Endothelial cell (in vitro differentiated cells): ENCODE measurements at regions not wholly inside any gene's neighbourhood (a gene's known extent, or its start where the extent isn't known, plus 50 kb on each side); places are given as distances from the start of the nearest gene placed in this dataset.
"Not testable (repeated sequence)": the region's sequence is repeated elsewhere in the genome, so short reads cannot be mapped to it uniquely, and the experiment has no call there.

ENCODE experiments used
- DNase-seq: peaks from one replicate; pipeline ENCODE4 v3.0.0; 2021; ENCODE audit warnings: low spot score
- H3K27ac Mint-ChIP-seq: one replicate; pipeline ENCODE4 v1.8.0; 2021; ENCODE audit warnings: mixed read lengths, inconsistent platforms; ENCODE audit not compliant: unreplicated experiment
- H3K27me3 Mint-ChIP-seq: one replicate; pipeline ENCODE4 v1.8.0; 2021; ENCODE audit warnings: mild to moderate bottlenecking, moderate library complexity, mixed read lengths, inconsistent platforms; ENCODE audit not compliant: unreplicated experiment
- H3K36me3 Mint-ChIP-seq: one replicate; pipeline ENCODE4 v1.8.0; 2021; ENCODE audit warnings: mild to moderate bottlenecking, low read depth, mixed read lengths, inconsistent platforms; ENCODE audit not compliant: unreplicated experiment
- H3K4me1 Mint-ChIP-seq: one replicate; pipeline ENCODE4 v1.8.0; 2021; ENCODE audit warnings: mild to moderate bottlenecking, mixed read lengths, inconsistent platforms; ENCODE audit not compliant: unreplicated experiment
- H3K4me3 Mint-ChIP-seq: one replicate; pipeline ENCODE4 v1.8.0; 2021; ENCODE audit warnings: mild to moderate bottlenecking, mixed read lengths, inconsistent platforms; ENCODE audit not compliant: unreplicated experiment
- H3K9me3 Mint-ChIP-seq: one replicate; pipeline ENCODE4 v1.8.0; 2021; ENCODE audit warnings: mixed read lengths, inconsistent platforms; ENCODE audit not compliant: unreplicated experiment
- CTCF ChIP-seq: fragments of 200-600 bp; sonication (generic); IDR thresholded peaks from one replicate; pipeline ENCODE4 v1.5.0; 2021; ENCODE audit warnings: antibody characterized with exemption; ENCODE audit not compliant: unreplicated experiment

- Mint-ChIP-seq H3K27ac (no peak overlapping the region), H3K36me3 (no peaks in the 10 kb centered on the region), H3K4me3 (no peak overlapping the region), H3K9me3 (peaks cover 11% of the 10 kb centered on the region), H3K4me1 (no peaks in the 10 kb centered on the region), H3K27me3 (no peaks in the 10 kb centered on the region)
- no peak for DNase-seq
- no peak for TF ChIP-seq CTCF
These were observed 360.3 kb upstream of the KIF2B start for GRCh38 chr17:53462393-53462811.

DNA sequence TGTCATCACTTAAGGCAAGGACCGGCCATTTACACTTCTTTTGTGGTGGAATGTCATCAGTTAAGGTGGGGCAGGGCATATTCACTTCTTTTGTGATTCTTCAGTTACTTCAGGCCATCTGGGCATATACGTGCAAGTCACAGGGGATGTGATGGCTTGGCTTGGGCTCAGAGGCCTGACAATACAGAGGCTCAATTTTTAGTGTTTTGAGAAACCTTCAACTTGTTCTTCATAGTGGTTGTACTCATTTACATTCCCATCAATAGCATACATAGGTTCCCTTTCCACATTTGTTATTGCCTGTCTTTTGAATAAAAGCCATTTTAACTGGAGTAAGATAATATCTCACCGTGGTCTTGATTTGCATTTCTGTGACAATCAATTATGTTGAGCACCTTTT, 366.8 kb upstream of the KIF2B start:
- DNase-seq, H3K4me1 Mint-ChIP-seq, H3K27ac Mint-ChIP-seq, H3K4me3 Mint-ChIP-seq, H3K36me3 Mint-ChIP-seq, H3K27me3 Mint-ChIP-seq: not testable (repeated sequence)
- H3K9me3 Mint-ChIP-seq, result peaks cover 11% of the 10 kb centered on the region

- Mint-ChIP-seq H3K27me3 (no peaks in the 10 kb centered on the region), H3K9me3 (peaks cover 11% of the 10 kb centered on the region), H3K4me1 (no peaks in the 10 kb centered on the region), H3K27ac (no peak overlapping the region), H3K4me3 (no peak overlapping the region), H3K36me3 (no peaks in the 10 kb centered on the region)
- no peak for TF ChIP-seq CTCF
- no peak for DNase-seq
These were observed 368.4 kb upstream of the KIF2B start for GRCh38 chr17:53454337-53454736.

GRCh38 chr17:53449324-53449723, 373.4 kb upstream of the KIF2B start:
- no peak for DNase-seq
- TF ChIP-seq CTCF, result no peak
- Mint-ChIP-seq H3K36me3 (no peaks in the 10 kb centered on the region), H3K9me3 (no peaks in the 10 kb centered on the region), H3K27me3 (no peaks in the 10 kb centered on the region), H3K4me3 (no peak overlapping the region), H3K27ac (no peak overlapping the region), H3K4me1 (no peaks in the 10 kb centered on the region)

DNA sequence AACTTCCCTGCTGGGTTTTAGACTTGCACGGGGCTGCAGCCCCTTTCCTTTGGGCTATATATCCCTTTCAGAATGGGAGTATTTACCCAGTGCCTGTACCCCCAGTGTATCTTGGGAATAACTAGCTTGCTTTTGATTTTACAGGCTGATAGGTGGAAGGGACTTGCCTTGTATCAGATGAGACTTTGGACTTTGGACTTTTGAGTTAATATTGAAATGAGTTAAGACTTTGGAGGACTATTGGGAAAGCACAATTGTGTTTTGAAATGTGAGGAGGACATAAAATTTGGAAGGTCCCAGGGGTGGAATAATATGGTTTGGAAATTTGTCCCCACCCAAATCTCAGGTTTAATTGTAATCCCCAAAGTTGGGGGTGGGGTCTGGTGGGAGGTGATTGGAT, 393.8 kb upstream of the KIF2B start:
- no peaks in the 10 kb centered on the region for H3K36me3 Mint-ChIP-seq
- H3K27ac Mint-ChIP-seq, result no peak overlapping the region
- H3K9me3 Mint-ChIP-seq, result peaks cover 9% of the 10 kb centered on the region
- no peak overlapping the region for H3K4me3 Mint-ChIP-seq
- H3K27me3 Mint-ChIP-seq, result peaks cover 8% of the 10 kb centered on the region
- DNase-seq, result no peak
- no peak for TF ChIP-seq CTCF
- H3K4me1 Mint-ChIP-seq, result no peaks in the 10 kb centered on the region

DNA sequence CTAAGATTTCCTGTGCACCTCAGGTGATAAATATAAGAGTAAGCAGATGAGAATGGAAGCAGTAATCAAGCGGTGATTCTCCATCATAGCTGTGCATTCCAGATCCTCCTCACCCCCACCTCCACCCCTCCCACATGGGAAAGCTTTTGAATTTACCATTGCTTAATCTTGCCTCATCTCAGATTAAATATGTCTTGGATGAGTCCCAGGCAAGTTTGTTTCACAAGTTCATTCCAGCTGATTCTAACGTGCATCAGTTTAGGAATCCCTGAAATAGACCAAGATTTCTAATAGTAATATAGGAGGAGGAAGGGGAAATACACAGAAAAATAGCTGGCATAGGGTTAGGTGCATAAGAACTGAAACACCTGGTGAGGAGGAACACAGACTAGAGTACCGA, 396.2 kb upstream of the KIF2B start:
- no peak overlapping the region for H3K4me3 Mint-ChIP-seq
- no peak overlapping the region for H3K27ac Mint-ChIP-seq
- H3K9me3 Mint-ChIP-seq, result peaks cover 9% of the 10 kb centered on the region
- no peak for DNase-seq
- H3K4me1 Mint-ChIP-seq, result no peaks in the 10 kb centered on the region
- no peak for TF ChIP-seq CTCF
- H3K36me3 Mint-ChIP-seq, result no peaks in the 10 kb centered on the region
- H3K27me3 Mint-ChIP-seq, result peaks cover 8% of the 10 kb centered on the region
